ENCODE measurements at regions not wholly inside any gene's neighbourhood (a gene's known extent, or its start where the extent isn't known, plus 50 kb on each side); places are given as distances from the start of the nearest gene placed in this dataset.

DNA sequence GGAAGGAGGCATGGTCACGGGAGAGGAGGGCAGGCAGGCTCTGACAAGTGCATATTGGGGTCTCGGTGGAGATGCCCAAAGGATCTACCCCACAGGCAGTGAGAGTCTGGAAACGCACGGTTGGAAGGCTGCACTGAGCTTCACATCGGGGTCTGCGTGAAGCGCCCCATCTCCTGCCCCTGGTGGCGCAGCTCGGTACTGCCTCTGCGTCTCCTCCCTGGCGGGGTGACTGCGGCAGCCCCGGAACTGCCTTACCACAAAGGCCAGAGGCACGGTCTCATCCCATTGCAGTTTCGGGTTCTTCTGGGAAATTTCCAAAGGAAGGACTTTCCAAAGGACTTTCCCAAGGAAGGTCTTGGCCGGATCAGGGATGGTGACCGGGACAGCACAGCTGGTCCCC lies 69.2 kb upstream of the AJAP1 start:
- peaks cover 59% of the 10 kb centered on the region for H3K27me3 ChIP-seq (ENCODE audit: insufficient read depth, low read depth, severe bottlenecking)
- H3K27ac ChIP-seq, result no peak overlapping the region
- H3K36me3 ChIP-seq, result no peaks in the 10 kb centered on the region
- H3K4me3 ChIP-seq (ENCODE audit: low read depth, low read length), result no peak overlapping the region
- DNase-seq, result peak; percentile 25
- TF ChIP-seq, protein P1, sequence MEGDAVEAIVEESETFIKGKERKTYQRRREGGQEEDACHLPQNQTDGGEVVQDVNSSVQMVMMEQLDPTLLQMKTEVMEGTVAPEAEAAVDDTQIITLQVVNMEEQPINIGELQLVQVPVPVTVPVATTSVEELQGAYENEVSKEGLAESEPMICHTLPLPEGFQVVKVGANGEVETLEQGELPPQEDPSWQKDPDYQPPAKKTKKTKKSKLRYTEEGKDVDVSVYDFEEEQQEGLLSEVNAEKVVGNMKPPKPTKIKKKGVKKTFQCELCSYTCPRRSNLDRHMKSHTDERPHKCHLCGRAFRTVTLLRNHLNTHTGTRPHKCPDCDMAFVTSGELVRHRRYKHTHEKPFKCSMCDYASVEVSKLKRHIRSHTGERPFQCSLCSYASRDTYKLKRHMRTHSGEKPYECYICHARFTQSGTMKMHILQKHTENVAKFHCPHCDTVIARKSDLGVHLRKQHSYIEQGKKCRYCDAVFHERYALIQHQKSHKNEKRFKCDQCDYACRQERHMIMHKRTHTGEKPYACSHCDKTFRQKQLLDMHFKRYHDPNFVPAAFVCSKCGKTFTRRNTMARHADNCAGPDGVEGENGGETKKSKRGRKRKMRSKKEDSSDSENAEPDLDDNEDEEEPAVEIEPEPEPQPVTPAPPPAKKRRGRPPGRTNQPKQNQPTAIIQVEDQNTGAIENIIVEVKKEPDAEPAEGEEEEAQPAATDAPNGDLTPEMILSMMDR (IDR thresholded peaks at IDR 0.05; ENCODE audit: low read depth, low read length), result peak; percentile 83
- no peaks in the 10 kb centered on the region for H3K9me3 ChIP-seq (ENCODE audit: severe bottlenecking)

DNA sequence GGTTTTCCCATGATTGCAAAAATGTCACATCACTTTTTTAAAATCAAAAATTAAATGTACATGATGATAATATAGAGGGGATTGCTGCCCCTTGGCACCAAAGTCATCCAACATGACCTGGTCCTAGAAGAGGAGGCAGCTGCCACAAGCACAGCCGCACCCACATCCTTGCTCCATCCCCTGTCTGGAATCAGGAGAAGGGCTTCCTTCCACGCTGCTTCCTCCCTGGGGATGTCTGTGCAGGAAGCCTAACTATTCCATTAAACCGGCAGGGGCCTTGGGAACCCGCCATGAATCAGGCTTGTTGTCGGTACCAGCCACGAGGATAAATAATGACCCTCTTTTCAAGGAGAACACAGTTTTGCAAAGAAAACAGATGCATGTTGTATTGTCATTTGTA lies 68.7 kb upstream of the AJAP1 start:
- Histone ChIP-seq H3K9me3 (ENCODE audit: severe bottlenecking) (no peaks in the 10 kb centered on the region), H3K27ac (no peak overlapping the region), H3K36me3 (no peaks in the 10 kb centered on the region), H3K27me3 (ENCODE audit: insufficient read depth, low read depth, severe bottlenecking) (peaks cover 58% of the 10 kb centered on the region), H3K4me3 (ENCODE audit: low read depth, low read length) (no peak overlapping the region)
- no peak for DNase-seq
- TF ChIP-seq, protein P1 (IDR thresholded peaks at IDR 0.05; ENCODE audit: low read depth, low read length), result no peak

DNA sequence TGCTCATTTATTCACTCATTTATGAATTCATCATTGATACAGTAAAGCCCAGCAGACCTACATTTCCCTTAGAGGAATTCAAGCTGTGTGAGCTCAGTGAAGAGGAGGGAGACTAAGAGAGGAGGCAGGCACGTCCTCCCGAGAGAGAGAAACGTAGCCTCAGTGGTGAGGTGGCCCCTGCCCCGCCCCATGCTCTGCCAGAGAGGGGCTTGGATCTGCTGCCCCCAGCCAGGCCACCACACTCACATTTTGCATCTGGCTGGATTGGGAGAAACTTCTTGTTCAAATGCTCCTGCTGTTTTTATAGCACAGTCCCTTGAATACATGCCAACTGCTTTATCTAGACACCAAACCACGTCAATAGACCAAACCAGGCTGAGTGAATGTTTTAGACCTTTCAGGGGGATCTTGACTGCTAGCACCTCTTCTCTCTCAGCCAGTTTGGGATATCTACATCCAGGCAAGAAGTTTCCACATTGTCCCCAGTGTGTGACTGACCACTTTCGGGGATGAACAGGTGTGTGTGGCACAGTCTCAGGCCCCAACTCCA lies 67.7 kb upstream of the AJAP1 start:
- no peaks in the 10 kb centered on the region for H3K9me3 ChIP-seq (ENCODE audit: severe bottlenecking)
- TF ChIP-seq, protein P1 (IDR thresholded peaks at IDR 0.05; ENCODE audit: low read depth, low read length), result no peak
- no peaks in the 10 kb centered on the region for H3K36me3 ChIP-seq
- no peak overlapping the region for H3K27ac ChIP-seq
- H3K27me3 ChIP-seq (ENCODE audit: insufficient read depth, low read depth, severe bottlenecking), result peaks cover 54% of the 10 kb centered on the region
- DNase-seq, result no peak
- no peak overlapping the region for H3K4me3 ChIP-seq (ENCODE audit: low read depth, low read length)

DNA sequence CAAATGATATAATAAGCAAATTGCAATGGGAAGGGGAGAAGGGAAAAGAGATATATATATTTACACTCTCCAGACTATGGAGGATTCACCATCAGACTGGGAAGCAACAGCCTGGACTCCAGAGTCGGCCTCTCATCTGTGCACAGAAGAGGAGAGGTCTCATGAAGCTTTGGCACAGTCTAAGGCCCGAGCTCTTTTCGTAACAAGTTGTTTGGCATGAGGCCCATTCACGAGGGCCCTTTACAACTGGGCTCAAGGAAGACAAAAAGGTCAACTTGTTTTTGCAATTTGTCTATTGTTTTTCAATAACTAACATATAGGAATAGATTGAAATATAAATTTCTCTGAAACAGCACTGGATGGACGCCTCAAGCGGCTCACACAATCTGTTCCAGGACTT lies 66.7 kb upstream of the AJAP1 start:
- TF ChIP-seq, protein P1 (IDR thresholded peaks at IDR 0.05; ENCODE audit: low read depth, low read length), result no peak
- Histone ChIP-seq H3K27ac (no peak overlapping the region), H3K36me3 (no peaks in the 10 kb centered on the region), H3K27me3 (ENCODE audit: insufficient read depth, low read depth, severe bottlenecking) (peaks cover 63% of the 10 kb centered on the region), H3K4me3 (ENCODE audit: low read depth, low read length) (no peak overlapping the region), H3K9me3 (ENCODE audit: severe bottlenecking) (no peaks in the 10 kb centered on the region)
- no peak for DNase-seq

DNA sequence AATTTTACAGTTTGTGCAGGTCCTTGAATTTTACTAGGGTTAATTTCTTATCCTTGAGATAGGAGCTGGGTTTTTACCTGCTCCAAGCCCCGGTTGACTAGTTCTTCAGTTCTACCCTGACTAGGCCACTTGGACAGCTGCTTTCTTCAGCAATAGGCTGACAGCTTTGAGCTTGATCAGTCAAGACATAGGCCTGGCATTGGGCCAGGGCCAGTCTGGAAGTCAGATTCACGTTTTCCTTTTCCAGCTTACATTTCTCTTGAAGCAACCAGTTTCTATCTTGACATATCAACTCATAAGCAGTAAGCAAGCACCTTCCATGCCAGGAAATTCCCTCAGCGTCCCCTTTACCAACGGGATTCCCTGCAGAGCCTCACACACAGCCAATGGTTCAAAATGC lies 63.7 kb upstream of the AJAP1 start:
- Histone ChIP-seq H3K4me3 (ENCODE audit: low read depth, low read length) (no peak overlapping the region), H3K9me3 (ENCODE audit: severe bottlenecking) (no peaks in the 10 kb centered on the region), H3K27ac (no peak overlapping the region), H3K27me3 (ENCODE audit: insufficient read depth, low read depth, severe bottlenecking) (peaks cover 57% of the 10 kb centered on the region), H3K36me3 (no peaks in the 10 kb centered on the region)
- TF ChIP-seq, protein P1 (IDR thresholded peaks at IDR 0.05; ENCODE audit: low read depth, low read length), result no peak
- DNase-seq, result no peak

DNA sequence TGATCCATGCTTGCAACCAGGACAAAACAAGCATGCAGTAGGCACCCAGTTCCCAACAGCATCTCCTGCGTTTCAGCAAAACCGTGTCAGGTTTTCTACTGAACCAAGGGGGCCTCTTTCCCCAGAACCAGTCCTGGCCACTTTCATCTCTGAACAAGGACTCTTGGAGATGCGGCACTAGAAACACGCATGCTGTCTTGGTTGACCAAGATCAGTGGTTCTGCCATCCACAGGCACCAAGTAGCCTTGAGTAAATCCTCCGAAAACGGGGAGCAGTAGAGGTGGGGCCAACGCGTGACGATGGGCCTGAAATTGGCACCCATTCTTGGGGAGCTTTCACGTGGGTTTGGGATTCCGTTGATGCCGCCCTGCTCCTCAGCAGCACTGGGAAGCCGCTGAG lies 62.5 kb upstream of the AJAP1 start:
- Histone ChIP-seq H3K9me3 (ENCODE audit: severe bottlenecking) (no peaks in the 10 kb centered on the region), H3K27me3 (ENCODE audit: insufficient read depth, low read depth, severe bottlenecking) (peaks cover 58% of the 10 kb centered on the region), H3K27ac (no peak overlapping the region), H3K36me3 (no peaks in the 10 kb centered on the region), H3K4me3 (ENCODE audit: low read depth, low read length) (no peak overlapping the region)
- no peak for DNase-seq
- TF ChIP-seq, protein P1 (IDR thresholded peaks at IDR 0.05; ENCODE audit: low read depth, low read length), result no peak
